OCI-LY7 (cell line): ENCODE measurements at regions not wholly inside any gene's neighbourhood (a gene's known extent, or its start where the extent isn't known, plus 50 kb on each side); places are given as distances from the start of the nearest gene placed in this dataset.

ENCODE experiments used
- BruUV-seq: library from RNA; stranded (reverse); fragments of 400-500 nt; replicated peaks from 2 replicates; lab custom pipeline; 2021; lab: Mats Ljungman, UMichigan
- CTCF ChIA-PET: fragments of 300-600 bp; sonication (Branson Sonifier 250); formaldehyde crosslinking; loops from one replicate; lab custom pipeline; 2022; ENCODE audit warnings: antibody characterized with exemption; ENCODE audit not compliant: unreplicated experiment; lab: Charles Lee
- POLR2A ChIA-PET: fragments of 300-600 bp; sonication (Branson Sonifier 250); formaldehyde crosslinking; loops from one replicate; lab custom pipeline; 2022; ENCODE audit warnings: antibody characterized with exemption; lab: Charles Lee
- DNase-seq: peaks from one replicate; pipeline ENCODE4 v3.0.0-alpha.2; 2015; ENCODE audit warnings: low spot score
- H2AFZ ChIP-seq: fragments of 200-600 bp; sonication (generic), shearing (Covaris generic); 2 replicates; pipeline ENCODE4 v1.6.1; 2014; ENCODE audit warnings: mild to moderate bottlenecking, antibody characterized with exemption, low read length, moderate library complexity
- H3K27ac ChIP-seq: fragments of 200-600 bp; sonication (generic); 2 replicates; pipeline ENCODE4 v1.5.1; 2014; ENCODE audit warnings: mixed run types, low read depth, mild to moderate bottlenecking, moderate library complexity, low read length, inconsistent platforms; ENCODE audit not compliant: poor library complexity, severe bottlenecking
- H3K36me3 ChIP-seq: fragments of 200-600 bp; sonication (generic); 2 replicates; pipeline ENCODE4 v1.6.1; 2014; ENCODE audit warnings: mild to moderate bottlenecking, antibody characterized with exemption, low read length, moderate library complexity, mixed read lengths; ENCODE audit not compliant: insufficient read depth
- H3K4me1 ChIP-seq: fragments of 200-600 bp; sonication (generic); 2 replicates; pipeline ENCODE4 v1.5.1; 2014; ENCODE audit warnings: mild to moderate bottlenecking, low read length; ENCODE audit not compliant: insufficient read depth, poor library complexity, severe bottlenecking
- H3K4me2 ChIP-seq: fragments of 200-600 bp; sonication (generic); 2 replicates; pipeline ENCODE4 v1.6.1; 2014; ENCODE audit warnings: mild to moderate bottlenecking, low read length
- H3K4me3 ChIP-seq: fragments of 200-600 bp; sonication (generic); 2 replicates; pipeline ENCODE4 v1.5.1; 2014; ENCODE audit warnings: mild to moderate bottlenecking, low read depth, low read length; ENCODE audit not compliant: poor library complexity, severe bottlenecking
- H3K79me2 ChIP-seq: fragments of 200-600 bp; sonication (generic); 2 replicates; pipeline ENCODE4 v1.6.1; 2016; ENCODE audit warnings: low read depth, mild to moderate bottlenecking, low read length, moderate library complexity, mixed read lengths; ENCODE audit not compliant: insufficient read depth
- H3K9me2 ChIP-seq: fragments of 200-600 bp; sonication (generic); 2 replicates; pipeline ENCODE4 v1.6.1; 2016; ENCODE audit warnings: mild to moderate bottlenecking, low read length, mixed read lengths; ENCODE audit not compliant: insufficient read depth
- H3K9me3 ChIP-seq: fragments of 200-600 bp; sonication (generic); 2 replicates; pipeline ENCODE4 v1.6.1; 2014; ENCODE audit warnings: mild to moderate bottlenecking, mixed run types, low read length, mixed read lengths
- H4K20me1 ChIP-seq: fragments of 200-600 bp; sonication (generic); 2 replicates; pipeline ENCODE4 v1.6.1; 2014; ENCODE audit warnings: mild to moderate bottlenecking, antibody characterized with exemption, low read length, moderate library complexity, mixed read lengths; ENCODE audit not compliant: insufficient read depth
- CTCF ChIP-seq: fragments of 200-600 bp; sonication (generic); conservative IDR thresholded peaks from 2 replicates; pipeline ENCODE4 v1.5.1; 2014; ENCODE audit warnings: mild to moderate bottlenecking, antibody characterized with exemption, low read length, moderate library complexity, mixed read lengths
- EZH2phosphoT487 ChIP-seq: fragments of 200-600 bp; sonication (generic); IDR thresholded peaks from 2 replicates; pipeline ENCODE4 v1.6.1; 2018; ENCODE audit warnings: low read depth, borderline replicate concordance, mild to moderate bottlenecking, mixed run types, antibody characterized with exemption, low read length, moderate library complexity, mixed read lengths
- intact Hi-C: fragments of 100-400 bp; cut with micrococcal nuclease; formaldehyde crosslinking; loops from one replicate; pipeline ENCODE4 v1.10.0; 2022; ENCODE audit not compliant: unreplicated experiment

GRCh38 chr11:114847306-114847975 is 169.1 kb downstream of the NXPE2 start:
- H3K4me2 ChIP-seq: no peak overlapping the region
- no peak overlapping the region for H3K4me3 ChIP-seq
- H3K79me2 ChIP-seq: no peaks in the 10 kb centered on the region
- no peak overlapping the region for H2AFZ ChIP-seq
- no TSS peak for BruUV-seq
- no peak for DNase-seq
- intact Hi-C loops: no loop called here
- TF ChIP-seq EZH2phosphoT487 (no peak), CTCF (no peak)
- no peaks in the 10 kb centered on the region for H3K4me1 ChIP-seq
- no peak overlapping the region for H3K27ac ChIP-seq
- ChIA-PET CTCF (no interaction called here), POLR2A (no interaction called here)
- H4K20me1 ChIP-seq: no peaks in the 10 kb centered on the region
- no peaks in the 10 kb centered on the region for H3K9me3 ChIP-seq
- H3K36me3 ChIP-seq: no peaks in the 10 kb centered on the region
- H3K9me2 ChIP-seq: no peaks in the 10 kb centered on the region

- no TSS peak for BruUV-seq
- no peak for TF ChIP-seq EZH2phosphoT487
- no peak for TF ChIP-seq CTCF
- ChIA-PET CTCF (no interaction called here), POLR2A (no interaction called here)
- H3K36me3 ChIP-seq: no peaks in the 10 kb centered on the region
- H3K4me3 ChIP-seq: no peak overlapping the region
- H4K20me1 ChIP-seq: no peaks in the 10 kb centered on the region
- no peak for DNase-seq
- H3K4me2 ChIP-seq: no peak overlapping the region
- no peaks in the 10 kb centered on the region for H3K9me2 ChIP-seq
- intact Hi-C loops: no loop called here
- no peak overlapping the region for H3K27ac ChIP-seq
- H2AFZ ChIP-seq: no peak overlapping the region
- H3K4me1 ChIP-seq: no peaks in the 10 kb centered on the region
- H3K79me2 ChIP-seq: no peaks in the 10 kb centered on the region
- no peaks in the 10 kb centered on the region for H3K9me3 ChIP-seq
These were observed 169.7 kb downstream of the NXPE2 start for GRCh38 chr11:114848027-114848426.

DNA sequence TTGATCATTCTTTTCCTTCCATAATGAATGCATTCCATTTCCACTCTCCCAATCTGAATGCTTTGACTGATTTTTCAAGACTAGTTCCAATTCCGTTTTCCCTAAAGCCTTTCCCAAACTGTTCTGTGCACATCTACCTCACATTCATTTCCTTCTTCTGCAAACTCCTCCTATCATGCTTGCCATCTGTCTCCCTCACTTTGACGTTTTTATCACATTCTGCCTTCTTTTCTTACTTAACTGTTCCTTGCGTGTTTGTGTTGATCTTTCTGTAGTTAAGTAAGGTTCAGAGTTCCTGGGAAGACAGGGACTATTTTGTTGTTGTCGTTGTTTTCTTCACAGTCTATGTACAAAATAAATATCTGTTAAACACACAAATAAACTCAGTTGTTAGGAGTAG is 179.0 kb downstream of the NXPE2 start:
- intact Hi-C loops: no loop called here
- DNase-seq: no peak
- Histone ChIP-seq H3K4me3 (no peak overlapping the region), H3K36me3 (no peaks in the 10 kb centered on the region), H4K20me1 (no peaks in the 10 kb centered on the region), H3K27ac (no peak overlapping the region), H2AFZ (no peak overlapping the region), H3K4me1 (no peaks in the 10 kb centered on the region), H3K9me3 (no peaks in the 10 kb centered on the region), H3K9me2 (no peaks in the 10 kb centered on the region), H3K4me2 (no peak overlapping the region), H3K79me2 (no peaks in the 10 kb centered on the region)
- BruUV-seq: no TSS peak
- CTCF ChIA-PET: no interaction called here
- TF ChIP-seq EZH2phosphoT487 (no peak), CTCF (no peak)
- POLR2A ChIA-PET: no interaction called here
